NOMO-1 treated with DMSO at 0.1 percent for 48 hours (cell line): ENCODE measurements at regions not wholly inside any gene's neighbourhood (a gene's known extent, or its start where the extent isn't known, plus 50 kb on each side); places are given as distances from the start of the nearest gene placed in this dataset.
A peak's percentile ranks its signal among the peaks of the same experiment; 100 is the strongest.

ENCODE experiments used
- DNase-seq: peaks from one replicate; lab custom pipeline; 2025; ENCODE audit not compliant: unreplicated experiment; lab: John Stamatoyannopoulos, UW

GRCh38 chr19:5218963-5219530 is 121.6 kb downstream of the PTPRS start:
- DNase-seq = no peak

DNA sequence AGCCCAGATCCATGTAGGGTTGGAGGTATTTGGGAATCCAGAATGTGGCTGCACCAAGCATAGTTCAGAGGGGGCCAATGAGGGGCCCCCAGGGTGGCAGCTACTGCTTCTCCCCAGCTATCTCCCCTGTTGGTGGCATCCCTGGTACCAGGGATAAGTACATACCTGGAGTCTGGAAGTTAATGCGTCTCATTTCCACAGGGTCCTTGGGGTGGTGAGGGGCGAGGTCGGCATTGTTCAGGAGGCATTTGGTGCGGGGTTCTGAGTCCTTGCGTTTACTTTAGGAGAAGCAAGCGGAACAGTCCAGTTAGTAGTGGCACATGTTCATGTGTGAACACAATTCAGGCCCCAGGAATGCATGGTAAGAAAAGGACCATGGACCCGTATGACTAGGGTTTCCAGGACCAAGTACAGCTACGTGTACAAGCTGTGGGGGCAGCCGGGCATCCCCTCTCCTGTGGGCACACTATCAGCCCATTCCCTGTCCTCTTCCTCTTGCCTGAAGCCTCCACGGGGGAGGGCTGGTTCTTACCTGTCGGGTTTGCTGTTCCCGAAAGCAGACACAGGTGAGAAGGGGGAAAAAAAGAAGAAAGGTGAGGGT is 122.3 kb downstream of the PTPRS start:
- no peak for DNase-seq

DNA sequence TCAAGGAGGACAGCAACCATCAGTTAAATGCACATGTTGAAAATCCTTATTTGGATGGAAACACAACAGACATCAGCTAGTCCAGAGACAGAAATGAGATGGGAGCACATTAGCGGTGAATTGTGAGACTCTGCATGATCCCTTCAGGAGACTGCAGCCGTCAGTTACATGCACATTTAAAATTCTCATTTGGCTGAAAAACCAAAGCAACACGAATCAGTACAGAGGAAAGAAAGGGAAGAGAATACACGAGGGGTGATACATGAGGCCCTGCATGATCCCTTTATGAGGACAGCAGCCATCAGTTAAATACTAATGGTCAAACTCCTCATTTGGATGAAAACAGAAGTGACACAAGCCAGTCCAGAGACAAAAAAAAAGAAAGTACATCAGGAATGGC is 123.4 kb downstream of the PTPRS start:
- no peak for DNase-seq

DNA sequence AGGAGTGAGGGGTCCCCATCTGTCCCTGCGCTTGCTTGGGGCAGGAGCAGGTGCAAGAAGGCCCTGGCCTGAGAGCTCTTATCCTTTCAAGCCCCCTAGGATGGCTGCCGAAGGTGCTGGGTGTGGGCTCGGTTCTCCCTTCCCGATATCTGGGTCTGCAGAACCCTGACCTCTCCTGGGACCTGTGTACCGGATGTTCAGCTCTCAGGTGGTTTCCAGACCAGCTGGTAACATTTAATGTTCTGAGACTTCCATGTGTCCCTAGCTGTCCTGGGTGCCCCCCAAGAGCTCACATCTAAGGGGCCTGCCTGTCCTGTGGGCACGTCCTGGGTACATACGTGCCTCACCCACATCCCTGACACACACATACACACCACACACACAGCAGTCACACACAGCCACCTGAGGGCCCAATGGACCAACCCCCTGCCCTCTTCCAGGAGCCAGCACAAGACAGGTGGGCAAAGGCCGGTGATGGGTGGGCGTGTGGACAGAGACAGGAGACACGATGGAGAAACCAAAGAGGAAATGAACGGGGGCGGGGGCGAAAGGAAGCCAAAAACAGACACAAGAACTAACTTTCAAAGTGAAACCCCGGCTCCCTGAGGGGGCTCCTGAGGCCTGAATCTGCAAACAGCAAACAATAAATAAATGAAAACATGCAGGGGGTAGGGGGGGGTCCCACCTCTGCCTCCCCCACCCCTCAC is 124.3 kb downstream of the PTPRS start:
- no peak for DNase-seq

DNA sequence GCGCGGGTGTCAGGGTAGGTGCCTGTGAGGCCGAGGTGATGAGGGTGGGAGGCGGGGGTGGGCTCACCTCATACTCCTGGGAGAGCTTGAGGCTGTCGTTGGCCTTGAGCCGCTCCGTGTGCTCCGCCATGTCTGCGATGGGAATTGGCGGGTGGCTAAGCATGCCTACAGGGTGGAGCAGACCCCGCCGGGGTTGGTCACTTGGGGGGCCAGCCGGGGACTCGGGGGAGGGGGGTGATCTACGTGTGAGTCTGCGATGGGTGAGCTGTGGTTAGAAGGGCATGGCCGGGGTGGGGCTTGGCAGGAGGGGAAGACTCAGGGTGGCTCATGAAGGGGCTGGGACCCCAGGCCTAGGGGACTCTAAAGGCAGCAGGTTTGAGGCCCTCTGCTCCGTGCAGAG is 125.2 kb downstream of the PTPRS start:
- DNase-seq = no peak

DNA sequence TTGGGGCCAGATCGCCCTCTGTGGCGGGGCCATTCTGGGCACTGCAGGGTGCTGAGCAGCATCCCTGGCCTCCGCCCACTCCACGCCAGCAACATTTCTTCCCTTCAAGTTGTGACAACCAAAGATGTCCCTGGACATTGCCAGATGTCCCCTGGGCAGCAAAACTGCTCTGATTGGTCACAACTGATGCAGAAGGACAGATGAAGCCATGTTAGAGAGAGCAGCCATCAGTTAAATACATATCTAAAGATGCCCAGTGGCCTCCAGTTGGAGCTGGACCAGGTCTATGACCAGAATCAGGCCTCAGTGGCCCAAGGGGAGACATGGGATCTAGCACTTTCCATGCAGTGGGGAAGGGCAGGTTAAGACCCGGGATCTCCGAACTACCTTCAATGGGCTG is 125.7 kb downstream of the PTPRS start:
- no peak for DNase-seq

DNA sequence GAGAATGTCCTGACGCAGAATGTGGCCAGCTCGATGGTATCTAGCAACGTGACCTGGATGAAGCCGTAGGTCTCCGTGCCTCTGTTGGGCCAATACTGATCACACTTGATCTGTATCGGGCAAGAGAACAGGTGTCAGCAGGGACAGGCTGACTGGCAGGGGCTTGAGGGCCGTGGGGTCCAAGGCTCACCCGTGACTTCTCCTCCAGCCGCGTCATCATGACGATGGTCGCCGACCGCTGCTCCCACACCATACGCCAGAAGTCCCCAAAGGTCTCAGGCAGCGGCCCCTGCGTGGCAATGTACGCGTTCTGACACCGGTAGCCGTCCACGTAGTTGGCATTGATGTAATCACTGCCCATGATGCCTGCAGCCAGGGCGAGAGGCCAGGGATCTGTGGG is 126.2 kb downstream of the PTPRS start:
- DNase-seq = no peak

GRCh38 chr19:5213667-5214066 is 126.9 kb downstream of the PTPRS start:
- DNase-seq = no peak

- DNase-seq = no peak
These were observed 128.5 kb downstream of the PTPRS start for GRCh38 chr19:5212101-5212500.

DNA sequence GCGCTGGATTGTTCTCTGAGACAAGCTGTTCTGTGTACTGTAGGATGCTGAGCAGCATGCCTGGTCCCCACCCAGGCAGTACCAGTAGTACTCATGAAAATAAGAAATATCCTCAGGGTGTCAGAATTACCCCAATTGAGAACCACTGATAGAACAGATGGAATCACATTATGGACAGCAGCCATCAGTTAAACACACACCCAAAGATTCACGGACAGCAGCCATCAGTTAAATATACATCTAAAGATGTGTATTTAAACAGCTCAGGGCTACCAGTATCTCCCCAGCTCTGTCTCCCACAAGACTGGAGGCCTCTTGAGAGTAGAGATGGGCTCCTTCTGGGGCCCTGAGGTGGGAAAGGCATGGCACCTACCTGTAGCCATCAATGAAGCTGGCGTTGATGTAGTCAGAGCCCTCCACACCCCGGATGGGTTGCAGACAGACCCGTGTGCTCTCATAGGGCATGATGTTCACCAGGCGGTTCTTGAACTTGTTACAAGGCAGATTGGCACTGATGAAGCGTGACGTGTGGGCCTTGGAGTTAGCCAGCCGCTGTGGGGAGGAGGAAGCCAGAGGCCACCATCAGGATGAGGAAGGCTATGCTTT is 129.3 kb downstream of the PTPRS start:
- no peak for DNase-seq

DNA sequence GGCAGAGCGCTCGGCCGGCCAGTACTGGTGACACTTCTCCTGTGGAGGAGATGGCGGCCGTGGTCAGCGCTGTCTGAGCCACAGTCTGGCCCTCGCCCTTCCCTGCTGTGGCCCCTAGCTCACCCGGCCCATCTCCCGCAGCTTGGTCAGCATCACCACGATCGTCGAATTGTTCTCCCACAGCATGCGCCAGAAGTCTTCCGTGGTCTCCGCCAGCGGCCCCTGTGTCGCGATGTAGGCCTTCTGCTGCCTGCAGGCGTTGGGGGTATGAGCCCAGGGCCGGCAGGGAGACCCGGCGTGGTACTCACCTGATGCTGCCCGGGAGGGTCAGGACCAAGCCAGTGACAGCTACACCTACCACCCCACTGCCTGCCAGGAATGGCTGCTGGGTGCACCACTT is 130.1 kb downstream of the PTPRS start:
- DNase-seq = no peak

DNA sequence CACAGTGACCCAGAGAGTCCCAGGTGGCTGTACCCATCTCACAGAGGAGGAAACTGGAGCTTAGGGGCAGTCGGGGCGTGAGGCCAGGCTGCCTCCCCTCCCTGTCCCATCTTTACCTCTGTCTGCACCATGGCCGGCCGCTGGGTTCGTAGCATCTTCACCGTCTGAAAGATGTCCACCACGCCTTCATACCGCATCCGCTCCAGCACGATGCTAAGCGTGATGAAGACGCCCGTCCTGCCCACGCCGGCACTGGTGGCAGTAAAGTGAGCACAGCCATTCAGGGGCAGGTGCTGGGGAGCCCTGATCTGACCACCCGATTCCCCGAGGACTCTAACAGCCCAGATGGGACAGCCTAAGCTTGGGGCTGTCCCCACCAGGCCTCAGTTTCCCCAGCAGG is 132.8 kb downstream of the PTPRS start:
- DNase-seq = no peak

DNA sequence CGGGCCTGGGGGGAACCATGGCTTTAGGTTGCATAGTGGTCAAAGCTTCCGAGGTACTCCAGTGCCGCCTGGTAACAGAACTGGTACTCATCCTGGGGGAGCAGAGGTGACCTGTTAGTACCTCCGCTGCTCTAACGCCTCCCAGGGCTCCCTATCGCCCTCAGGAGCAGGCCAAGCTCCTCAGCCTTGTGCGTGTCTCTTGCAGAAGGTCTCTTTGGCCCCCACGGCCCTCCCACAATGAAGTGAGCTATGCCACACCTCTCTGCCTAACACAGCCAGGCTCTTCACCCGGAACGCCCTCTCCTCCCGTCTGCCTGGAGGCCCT is 133.9 kb downstream of the PTPRS start:
- DNase-seq = no peak

GRCh38 chr19:5205937-5206750 is 134.5 kb downstream of the PTPRS start:
- no peak for DNase-seq

DNA sequence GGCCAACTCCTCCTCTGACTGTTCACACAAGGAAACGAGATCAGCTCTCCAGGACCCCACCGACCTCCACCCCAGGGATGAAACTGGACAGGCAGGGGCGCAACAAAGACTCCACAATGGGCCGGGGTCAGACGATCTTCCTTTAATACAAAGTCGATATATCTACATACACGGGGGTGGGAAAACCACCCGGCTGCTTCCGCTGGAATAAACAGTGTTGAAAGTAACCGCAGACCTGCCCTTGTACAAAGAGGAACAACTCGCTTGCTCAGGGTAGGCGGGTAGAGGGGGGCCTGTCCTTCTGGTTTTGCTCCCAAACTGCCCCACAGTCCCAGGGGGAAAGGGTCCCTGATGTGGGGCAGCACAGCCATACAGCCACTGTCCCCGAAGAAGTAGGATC is 135.2 kb downstream of the PTPRS start:
- DNase-seq = peak; percentile 80

DNA sequence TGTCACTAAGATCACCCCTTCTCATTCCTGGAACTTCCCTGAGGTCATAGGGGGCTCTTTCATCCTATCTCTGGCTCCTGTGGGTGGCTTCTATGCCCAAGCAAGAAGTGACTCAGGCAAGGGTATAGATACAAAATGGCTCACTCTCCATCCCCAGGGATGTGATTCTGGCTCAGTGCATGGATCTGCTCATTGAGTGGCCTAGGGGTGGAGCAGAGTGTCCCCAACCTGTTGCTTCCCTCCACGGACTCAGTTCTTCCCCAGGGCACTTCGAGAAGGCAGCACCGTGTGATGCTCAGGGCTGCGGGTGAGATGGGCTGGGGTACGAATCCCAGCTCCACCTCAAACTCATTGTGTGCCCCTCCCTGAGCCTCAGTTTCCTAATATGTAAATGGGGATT is 136.4 kb downstream of the PTPRS start:
- no peak for DNase-seq
